GM12878 (cell line): ENCODE measurements at regions not wholly inside any gene's neighbourhood (a gene's known extent, or its start where the extent isn't known, plus 50 kb on each side); places are given as distances from the start of the nearest gene placed in this dataset.

Experiments
- ATAC-seq: fragments of 200-7000 bp; cut with Tn5 transposase; 3 replicates; pipeline ENCODE4 v1.9.1; 2020; ENCODE audit warnings: mild to moderate bottlenecking, moderate library complexity
- BruUV-seq: library from RNA; stranded (reverse); fragments of 400-500 nt; replicated peaks from 2 replicates; lab custom pipeline; 2021; lab: Mats Ljungman, UMichigan
- CTCF ChIA-PET: fragments of 300-600 bp; sonication (Branson Sonifier 250); formaldehyde crosslinking; extraction: SDS; loops from one replicate; lab custom pipeline; 2021; ENCODE audit warnings: inconsistent platforms; lab: Yijun Ruan, JAX
- POLR2A ChIA-PET: fragments of 350-600 bp; formaldehyde crosslinking; extraction: SDS; loops from one replicate; lab custom pipeline; 2021; ENCODE audit warnings: inconsistent platforms; lab: Charles Lee
- RAD21 ChIA-PET: fragments of 300-600 bp; sonication (Branson Sonifier 250); formaldehyde crosslinking; loops from one replicate; lab custom pipeline; 2023; ENCODE audit warnings: antibody characterized with exemption; ENCODE audit not compliant: unreplicated experiment; lab: Charles Lee
- SMC1A ChIA-PET: fragments of 300-600 bp; sonication (Branson Sonifier 250); formaldehyde crosslinking; loops from one replicate; lab custom pipeline; 2023; ENCODE audit not compliant: unreplicated experiment, uncharacterized antibody; lab: Charles Lee
- DNase-seq: peaks from one replicate; pipeline ENCODE4 v3.0.0-alpha.2; 2011; ENCODE audit warnings: low read depth, low spot score
- FAIRE-seq: peaks from 3 replicates; lab custom pipeline; 2011; peaks lifted over from hg19 to GRCh38; lab: Jason Lieb, UNC
- H2AFZ ChIP-seq: 2 replicates; pipeline ENCODE4 v1.6.0; 2011; ENCODE audit warnings: low read depth, low read length, control low read depth; ENCODE audit not compliant: control insufficient read depth
- H3K27ac ChIP-seq: 2 replicates; pipeline ENCODE4 v1.5.1; 2011; ENCODE audit warnings: control low read depth; ENCODE audit not compliant: control insufficient read depth, insufficient read depth
- H3K27me3 ChIP-seq, 2 experiments: replicated peaks in 1 of 2; 2 replicates each; pipeline versions ENCODE4 v1.6.0 to v1.6.1; 2011; ENCODE audit warnings: low read length in 1 of 2; ENCODE audit not compliant: control insufficient read depth in 2 of 2, insufficient read depth in 2 of 2
- H3K36me3 ChIP-seq, 2 experiments: 2 replicates each; pipeline ENCODE4 v1.5.1; 2011; ENCODE audit warnings: low read length in 1 of 2; ENCODE audit not compliant: control insufficient read depth in 2 of 2, insufficient read depth in 2 of 2
- H3K4me1 ChIP-seq: 2 replicates; pipeline ENCODE4 v1.6.1; 2011; ENCODE audit warnings: mild to moderate bottlenecking, low read length, moderate library complexity, mixed read lengths; ENCODE audit not compliant: control insufficient read depth, insufficient read depth
- H3K4me2 ChIP-seq: 2 replicates; pipeline ENCODE4 v1.6.0; 2011; ENCODE audit warnings: control low read depth; ENCODE audit not compliant: control insufficient read depth, insufficient read depth
- H3K4me3 ChIP-seq: fragments of 200-600 bp; sonication (generic); 2 replicates; pipeline ENCODE4 v1.5.1; 2016
- H3K79me2 ChIP-seq: 2 replicates; pipeline ENCODE4 v1.6.0; 2011; ENCODE audit warnings: low read length; ENCODE audit not compliant: control insufficient read depth, insufficient read depth
- H3K9ac ChIP-seq: 2 replicates; pipeline ENCODE4 v1.8.0; 2011; ENCODE audit warnings: low read length, control low read depth, mixed read lengths; ENCODE audit not compliant: control insufficient read depth, insufficient read depth
- H3K9me3 ChIP-seq: replicated peaks from 3 replicates; pipeline ENCODE4 v1.5.1; 2011; ENCODE audit warnings: mild to moderate bottlenecking, low read length; ENCODE audit not compliant: control insufficient read depth, insufficient read depth
- H4K20me1 ChIP-seq: 2 replicates; pipeline ENCODE4 v1.6.0; 2011; ENCODE audit not compliant: control insufficient read depth, insufficient read depth
- WGBS: methylation state at CpG from one replicate; pipeline ENCODE4 v1.1.6; 2016; ENCODE audit warnings: low lambda C conversion rate; ENCODE audit not compliant: insufficient replicate concordance, insufficient coverage; ENCODE audit errors: missing lambda C conversion rate; 5-methylcytosine and 5-hydroxymethylcytosine counted together
- in situ Hi-C: fragments of 300-500 bp; cut with MboI; formaldehyde crosslinking; loops from 9 replicates; pipeline ENCODE4 v1.14.3; 2018; ENCODE audit warnings: mixed read lengths
- intact Hi-C: fragments of 100-400 bp; cut with micrococcal nuclease; formaldehyde crosslinking; loops from one replicate; pipeline ENCODE4 v1.14.2; 2022; ENCODE audit not compliant: unreplicated experiment
- TF ChIP-seq, protein P1 (sequence below): IDR thresholded peaks from 2 replicates; pipeline ENCODE4 v1.6.1; 2012; ENCODE audit warnings: improper control_type of control experiment, low read depth, low read length; ENCODE audit not compliant: insufficient replicate concordance

DNA sequence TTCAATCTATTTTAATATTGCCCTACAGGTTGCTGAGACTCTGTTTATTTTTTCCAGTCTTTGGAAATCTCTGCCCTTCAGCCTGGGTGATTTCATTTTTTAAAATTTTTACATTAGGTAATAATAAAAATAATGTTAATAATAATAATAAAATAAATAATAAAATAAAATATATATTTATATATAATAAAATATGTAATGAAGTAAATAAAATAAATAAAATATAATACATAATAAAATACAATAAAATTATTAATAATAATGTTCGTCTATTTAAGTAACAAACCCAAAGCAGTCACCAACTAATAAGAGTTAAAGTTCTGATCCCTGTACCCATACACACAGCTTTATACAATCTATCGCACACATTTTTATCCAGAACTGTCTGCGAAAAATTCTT lies 130.5 kb downstream of the SEC23A start:
- intact Hi-C loops, result no loop called here

More for the DNA sequence above, 130.5 kb downstream of the SEC23A start:
- Histone ChIP-seq H3K36me3 (no peaks in the 10 kb centered on the region), H3K27me3 (no peaks in the 10 kb centered on the region; a peak in 1 of 4 replicates), H3K4me2 (no peak overlapping the region), H3K4me3 (no peak overlapping the region), H3K27ac (no peak overlapping the region), H3K9ac (no peak overlapping the region), H4K20me1 (no peaks in the 10 kb centered on the region), H3K4me1 (no peaks in the 10 kb centered on the region), H3K79me2 (no peaks in the 10 kb centered on the region), H2AFZ (no peak overlapping the region), H3K9me3 (no peaks in the 10 kb centered on the region)
- RAD21 ChIA-PET, result no interaction called here
- 68% methylated on average over 3 of the region's 3 CpGs for WGBS
- in situ Hi-C loops, result no loop called here
- POLR2A ChIA-PET, result no interaction called here
- CTCF ChIA-PET, result no interaction called here
- no peak for FAIRE-seq
- DNase-seq, result no peak
- TF ChIP-seq, protein P1, sequence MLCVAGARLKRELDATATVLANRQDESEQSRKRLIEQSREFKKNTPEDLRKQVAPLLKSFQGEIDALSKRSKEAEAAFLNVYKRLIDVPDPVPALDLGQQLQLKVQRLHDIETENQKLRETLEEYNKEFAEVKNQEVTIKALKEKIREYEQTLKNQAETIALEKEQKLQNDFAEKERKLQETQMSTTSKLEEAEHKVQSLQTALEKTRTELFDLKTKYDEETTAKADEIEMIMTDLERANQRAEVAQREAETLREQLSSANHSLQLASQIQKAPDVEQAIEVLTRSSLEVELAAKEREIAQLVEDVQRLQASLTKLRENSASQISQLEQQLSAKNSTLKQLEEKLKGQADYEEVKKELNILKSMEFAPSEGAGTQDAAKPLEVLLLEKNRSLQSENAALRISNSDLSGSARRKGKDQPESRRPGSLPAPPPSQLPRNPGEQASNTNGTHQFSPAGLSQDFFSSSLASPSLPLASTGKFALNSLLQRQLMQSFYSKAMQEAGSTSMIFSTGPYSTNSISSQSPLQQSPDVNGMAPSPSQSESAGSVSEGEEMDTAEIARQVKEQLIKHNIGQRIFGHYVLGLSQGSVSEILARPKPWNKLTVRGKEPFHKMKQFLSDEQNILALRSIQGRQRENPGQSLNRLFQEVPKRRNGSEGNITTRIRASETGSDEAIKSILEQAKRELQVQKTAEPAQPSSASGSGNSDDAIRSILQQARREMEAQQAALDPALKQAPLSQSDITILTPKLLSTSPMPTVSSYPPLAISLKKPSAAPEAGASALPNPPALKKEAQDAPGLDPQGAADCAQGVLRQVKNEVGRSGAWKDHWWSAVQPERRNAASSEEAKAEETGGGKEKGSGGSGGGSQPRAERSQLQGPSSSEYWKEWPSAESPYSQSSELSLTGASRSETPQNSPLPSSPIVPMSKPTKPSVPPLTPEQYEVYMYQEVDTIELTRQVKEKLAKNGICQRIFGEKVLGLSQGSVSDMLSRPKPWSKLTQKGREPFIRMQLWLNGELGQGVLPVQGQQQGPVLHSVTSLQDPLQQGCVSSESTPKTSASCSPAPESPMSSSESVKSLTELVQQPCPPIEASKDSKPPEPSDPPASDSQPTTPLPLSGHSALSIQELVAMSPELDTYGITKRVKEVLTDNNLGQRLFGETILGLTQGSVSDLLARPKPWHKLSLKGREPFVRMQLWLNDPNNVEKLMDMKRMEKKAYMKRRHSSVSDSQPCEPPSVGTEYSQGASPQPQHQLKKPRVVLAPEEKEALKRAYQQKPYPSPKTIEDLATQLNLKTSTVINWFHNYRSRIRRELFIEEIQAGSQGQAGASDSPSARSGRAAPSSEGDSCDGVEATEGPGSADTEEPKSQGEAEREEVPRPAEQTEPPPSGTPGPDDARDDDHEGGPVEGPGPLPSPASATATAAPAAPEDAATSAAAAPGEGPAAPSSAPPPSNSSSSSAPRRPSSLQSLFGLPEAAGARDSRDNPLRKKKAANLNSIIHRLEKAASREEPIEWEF, result no peak
- no peak for ATAC-seq
- SMC1A ChIA-PET, result no interaction called here
- BruUV-seq, result no TSS peak
